CD4-positive, CD25-positive, alpha-beta regulatory T cell (primary cell): ENCODE measurements at regions not wholly inside any gene's neighbourhood (a gene's known extent, or its start where the extent isn't known, plus 50 kb on each side); places are given as distances from the start of the nearest gene placed in this dataset.

Experiments
- ATAC-seq, 2 donors: fragments of 150-1000 bp; cut with Tn5 transposase; one replicate each; pipeline ENCODE4 v1.10.0; 2021; ENCODE audit warnings: low read depth in 2 of 2, moderate number of reproducible peaks in 2 of 2, moderate library complexity in 1 of 2
- DNase-seq, 3 donors: peaks; one replicate each; pipeline versions ENCODE4 v3.0.0 to v3.0.0-alpha.2; 2012 to 2022; ENCODE audit warnings: mixed read lengths in 1 of 3
- H3K27ac ChIP-seq: one replicate; pipeline ENCODE4 v1.7.0; 2013; ENCODE audit warnings: mild to moderate bottlenecking, low read length; ENCODE audit not compliant: insufficient read depth, poor library complexity, severe bottlenecking
- H3K27me3 ChIP-seq: one replicate; pipeline ENCODE4 v1.7.0; 2013; ENCODE audit warnings: low read length; ENCODE audit not compliant: control insufficient read depth, insufficient read depth
- H3K36me3 ChIP-seq: one replicate; pipeline ENCODE4 v1.7.0; 2013; ENCODE audit warnings: mild to moderate bottlenecking, low read length, moderate library complexity; ENCODE audit not compliant: control insufficient read depth, insufficient read depth
- H3K4me1 ChIP-seq: 2 replicates; pipeline ENCODE4 v1.7.0; 2013; ENCODE audit warnings: mild to moderate bottlenecking, low read length; ENCODE audit not compliant: insufficient read depth, control insufficient read depth, poor library complexity, severe bottlenecking
- H3K4me3 ChIP-seq: one replicate; pipeline ENCODE4 v1.7.0; 2013; ENCODE audit warnings: low read depth, mild to moderate bottlenecking, low read length, moderate library complexity
- H3K9me3 ChIP-seq, 2 experiments: 1 replicate in 1 of 2; 2 replicates in 1 of 2; pipeline ENCODE4 v1.7.0; 2013; ENCODE audit warnings: low read length in 2 of 2, mild to moderate bottlenecking in 1 of 2, moderate library complexity in 1 of 2; ENCODE audit not compliant: control insufficient read depth in 2 of 2
- H3K27ac Mint-ChIP-seq, 3 donors: one replicate each; pipeline ENCODE4 v1.8.0; 2020 to 2022; ENCODE audit warnings: mild to moderate bottlenecking in 3 of 3, mixed read lengths in 3 of 3, moderate library complexity in 2 of 3
- H3K27me3 Mint-ChIP-seq: one replicate; pipeline ENCODE4 v1.8.0; 2022; ENCODE audit warnings: mild to moderate bottlenecking, mixed read lengths
- H3K36me3 Mint-ChIP-seq: one replicate; pipeline ENCODE4 v1.8.0; 2020; ENCODE audit warnings: mixed read lengths
- H3K4me1 Mint-ChIP-seq, 4 donors: one replicate each; pipeline ENCODE4 v1.8.0; 2020 to 2022; ENCODE audit warnings: mixed read lengths in 4 of 4, mild to moderate bottlenecking in 1 of 4
- H3K4me3 Mint-ChIP-seq, 4 donors: one replicate each; pipeline ENCODE4 v1.8.0; 2020 to 2022; ENCODE audit warnings: mild to moderate bottlenecking in 4 of 4, mixed read lengths in 4 of 4, moderate library complexity in 3 of 4
- H3K9me3 Mint-ChIP-seq, 7 donors: one replicate each; pipeline ENCODE4 v1.8.0; 2020 to 2022; ENCODE audit warnings: mixed read lengths in 7 of 7, mild to moderate bottlenecking in 3 of 7, moderate library complexity in 2 of 7

GRCh38 chr18:24922491-24922890 is 429.5 kb downstream of the ZNF521 start:
- Mint-ChIP-seq H3K4me3 (no peak overlapping the region), H3K27me3 (no peaks in the 10 kb centered on the region), H3K27ac (no peak overlapping the region), H3K36me3 (no peaks in the 10 kb centered on the region), H3K4me1 (no peaks in the 10 kb centered on the region), H3K9me3 (peaks cover 0 to 3% (median 0%) of the 10 kb centered on the region in 7 donors)
- Histone ChIP-seq H3K9me3 (no peaks in the 10 kb centered on the region), H3K36me3 (no peaks in the 10 kb centered on the region), H3K27ac (no peak overlapping the region), H3K4me3 (no peak overlapping the region), H3K27me3 (no peaks in the 10 kb centered on the region), H3K4me1 (no peaks in the 10 kb centered on the region)
- ATAC-seq (no peak), DNase-seq (no peak)

GRCh38 chr18:24923138-24923537 is 428.8 kb downstream of the ZNF521 start:
- no peaks in the 10 kb centered on the region for H3K36me3 Mint-ChIP-seq
- Histone ChIP-seq H3K36me3 (no peaks in the 10 kb centered on the region), H3K4me3 (no peak overlapping the region), H3K27ac (no peak overlapping the region), H3K27me3 (no peaks in the 10 kb centered on the region), H3K9me3 (no peaks in the 10 kb centered on the region), H3K4me1 (no peaks in the 10 kb centered on the region)
- H3K27ac Mint-ChIP-seq: no peak overlapping the region
- ATAC-seq (no peak), DNase-seq (no peak)
- H3K4me1 Mint-ChIP-seq: no peaks in the 10 kb centered on the region
- no peak overlapping the region for H3K4me3 Mint-ChIP-seq
- peaks cover 0 to 3% (median 0%) of the 10 kb centered on the region in 7 donors for H3K9me3 Mint-ChIP-seq
- no peaks in the 10 kb centered on the region for H3K27me3 Mint-ChIP-seq

GRCh38 chr18:24924066-24924716 is 427.8 kb downstream of the ZNF521 start:
- H3K27ac Mint-ChIP-seq: no peak overlapping the region
- no peak overlapping the region for H3K4me3 ChIP-seq
- no peak for ATAC-seq

GRCh38 chr18:24926649-24927048 is 425.3 kb downstream of the ZNF521 start:
- DNase-seq (no peak), ATAC-seq (no peak)
- H3K9me3 ChIP-seq: no peaks in the 10 kb centered on the region
- Mint-ChIP-seq H3K4me3 (no peak overlapping the region), H3K9me3 (peaks cover 0 to 4% (median 0%) of the 10 kb centered on the region in 7 donors), H3K27ac (no peak overlapping the region), H3K27me3 (no peaks in the 10 kb centered on the region), H3K4me1 (no peaks in the 10 kb centered on the region), H3K36me3 (no peaks in the 10 kb centered on the region)
- H3K27me3 ChIP-seq: no peaks in the 10 kb centered on the region
- H3K4me1 ChIP-seq: no peaks in the 10 kb centered on the region
- H3K27ac ChIP-seq: no peak overlapping the region
- no peaks in the 10 kb centered on the region for H3K36me3 ChIP-seq
- no peak overlapping the region for H3K4me3 ChIP-seq

More at GRCh38 chr18:24924066-24924716, 427.8 kb downstream of the ZNF521 start:
- no peak for DNase-seq
- Mint-ChIP-seq H3K9me3 (peaks cover 0 to 3% (median 0%) of the 10 kb centered on the region in 7 donors), H3K36me3 (no peaks in the 10 kb centered on the region), H3K27me3 (no peaks in the 10 kb centered on the region), H3K4me3 (no peak overlapping the region), H3K4me1 (no peaks in the 10 kb centered on the region)
- Histone ChIP-seq H3K9me3 (no peaks in the 10 kb centered on the region), H3K27ac (no peak overlapping the region), H3K36me3 (no peaks in the 10 kb centered on the region), H3K27me3 (no peaks in the 10 kb centered on the region), H3K4me1 (no peaks in the 10 kb centered on the region)

- DNase-seq: no peak
- ATAC-seq: no peak
- Mint-ChIP-seq H3K27ac (no peak overlapping the region), H3K27me3 (no peaks in the 10 kb centered on the region), H3K4me1 (no peaks in the 10 kb centered on the region), H3K4me3 (no peak overlapping the region), H3K36me3 (no peaks in the 10 kb centered on the region), H3K9me3 (peaks cover 0 to 4% (median 0%) of the 10 kb centered on the region in 7 donors)
- no peaks in the 10 kb centered on the region for H3K27me3 ChIP-seq
- H3K9me3 ChIP-seq: no peaks in the 10 kb centered on the region
- no peak overlapping the region for H3K4me3 ChIP-seq
- no peaks in the 10 kb centered on the region for H3K4me1 ChIP-seq
- H3K36me3 ChIP-seq: no peaks in the 10 kb centered on the region
- H3K27ac ChIP-seq: no peak overlapping the region
Observed at GRCh38 chr18:24928301-24928878, 423.6 kb downstream of the ZNF521 start.

GRCh38 chr18:24930478-24930877 is 421.5 kb downstream of the ZNF521 start:
- no peaks in the 10 kb centered on the region for H3K4me1 Mint-ChIP-seq
- ATAC-seq (no peak), DNase-seq (no peak)
- Histone ChIP-seq H3K36me3 (no peaks in the 10 kb centered on the region), H3K9me3 (no peaks in the 10 kb centered on the region), H3K27me3 (no peaks in the 10 kb centered on the region), H3K4me3 (no peak overlapping the region), H3K4me1 (no peaks in the 10 kb centered on the region), H3K27ac (no peak overlapping the region)
- no peak overlapping the region for H3K27ac Mint-ChIP-seq
- H3K9me3 Mint-ChIP-seq: peaks cover 0 to 5% (median 0%) of the 10 kb centered on the region in 7 donors
- H3K27me3 Mint-ChIP-seq: no peaks in the 10 kb centered on the region
- H3K36me3 Mint-ChIP-seq: no peaks in the 10 kb centered on the region
- no peak overlapping the region for H3K4me3 Mint-ChIP-seq

GRCh38 chr18:24930971-24931370 is 421.0 kb downstream of the ZNF521 start:
- Mint-ChIP-seq H3K9me3 (peaks cover 0 to 6% (median 0%) of the 10 kb centered on the region in 7 donors), H3K36me3 (no peaks in the 10 kb centered on the region), H3K4me3 (no peak overlapping the region), H3K4me1 (no peaks in the 10 kb centered on the region), H3K27ac (no peak overlapping the region), H3K27me3 (no peaks in the 10 kb centered on the region)
- no peak for ATAC-seq
- DNase-seq: no peak
- Histone ChIP-seq H3K4me3 (no peak overlapping the region), H3K27me3 (no peaks in the 10 kb centered on the region), H3K4me1 (no peaks in the 10 kb centered on the region), H3K36me3 (no peaks in the 10 kb centered on the region), H3K9me3 (no peaks in the 10 kb centered on the region), H3K27ac (no peak overlapping the region)

- DNase-seq: no peak
- Histone ChIP-seq H3K9me3 (no peaks in the 10 kb centered on the region), H3K36me3 (no peaks in the 10 kb centered on the region), H3K27me3 (no peaks in the 10 kb centered on the region), H3K4me1 (no peaks in the 10 kb centered on the region), H3K4me3 (no peak overlapping the region), H3K27ac (no peak overlapping the region)
- H3K4me1 Mint-ChIP-seq: no peaks in the 10 kb centered on the region
- peaks cover 0 to 6% (median 0%) of the 10 kb centered on the region in 7 donors for H3K9me3 Mint-ChIP-seq
- H3K4me3 Mint-ChIP-seq: no peak overlapping the region
- no peaks in the 10 kb centered on the region for H3K27me3 Mint-ChIP-seq
- no peak for ATAC-seq
- no peak overlapping the region for H3K27ac Mint-ChIP-seq
- H3K36me3 Mint-ChIP-seq: no peaks in the 10 kb centered on the region
Observed at GRCh38 chr18:24933345-24933744, 418.6 kb downstream of the ZNF521 start.
